ENCODE measurements at regions not wholly inside any gene's neighbourhood (a gene's known extent, or its start where the extent isn't known, plus 50 kb on each side); places are given as distances from the start of the nearest gene placed in this dataset.

GRCh38 chr4:183797011-183797444 lies 108.1 kb upstream of the STOX2 start:
- Mint-ChIP-seq H3K27me3 (ENCODE audit: low read depth, poor library complexity) (peaks cover 63% of the 10 kb centered on the region), H3K9me3 (peaks cover 44% of the 10 kb centered on the region), H3K4me3 (peak overlapping the region; percentile 79), H3K36me3 (ENCODE audit: low read depth) (peaks cover 4% of the 10 kb centered on the region), H3K4me1 (peaks cover 14% of the 10 kb centered on the region), H3K27ac (no peak overlapping the region)
- no peak for TF ChIP-seq CTCF (IDR thresholded peaks at IDR 0.05)
- no peak for DNase-seq

- H3K27ac Mint-ChIP-seq = no peak overlapping the region
Measured at GRCh38 chr4:183797445-183798300, 107.4 kb upstream of the STOX2 start.

GRCh38 chr4:183798301-183799253 lies 106.5 kb upstream of the STOX2 start:
- peaks cover 14% of the 10 kb centered on the region for H3K4me1 Mint-ChIP-seq
- H3K4me3 Mint-ChIP-seq = peak overlapping the region; percentile 83
- H3K27me3 Mint-ChIP-seq (ENCODE audit: low read depth, poor library complexity) = peaks cover 71% of the 10 kb centered on the region
- H3K36me3 Mint-ChIP-seq (ENCODE audit: low read depth) = no peaks in the 10 kb centered on the region
- no peak for TF ChIP-seq CTCF (IDR thresholded peaks at IDR 0.05)
- peaks cover 35% of the 10 kb centered on the region for H3K9me3 Mint-ChIP-seq
- no peak overlapping the region for H3K27ac Mint-ChIP-seq
- DNase-seq = peak; percentile 58

More at GRCh38 chr4:183797445-183798300, 107.4 kb upstream of the STOX2 start:
- peak overlapping the region; percentile 72 for H3K4me3 Mint-ChIP-seq
- H3K36me3 Mint-ChIP-seq (ENCODE audit: low read depth) = no peaks in the 10 kb centered on the region
- peaks cover 14% of the 10 kb centered on the region for H3K4me1 Mint-ChIP-seq
- no peak for TF ChIP-seq CTCF (IDR thresholded peaks at IDR 0.05)
- peak; percentile 70 for DNase-seq
- peaks cover 41% of the 10 kb centered on the region for H3K9me3 Mint-ChIP-seq
- peaks cover 66% of the 10 kb centered on the region for H3K27me3 Mint-ChIP-seq (ENCODE audit: low read depth, poor library complexity)

- Mint-ChIP-seq H3K27ac (no peak overlapping the region), H3K27me3 (ENCODE audit: low read depth, poor library complexity) (peaks cover 62% of the 10 kb centered on the region), H3K36me3 (ENCODE audit: low read depth) (no peaks in the 10 kb centered on the region), H3K4me3 (no peak overlapping the region), H3K9me3 (peaks cover 7% of the 10 kb centered on the region), H3K4me1 (peaks cover 24% of the 10 kb centered on the region)
- DNase-seq = no peak
- no peak for TF ChIP-seq CTCF (IDR thresholded peaks at IDR 0.05)
Measured at GRCh38 chr4:183801457-183802165, 103.5 kb upstream of the STOX2 start.

- Mint-ChIP-seq H3K4me3 (no peak overlapping the region), H3K27ac (no peak overlapping the region), H3K36me3 (ENCODE audit: low read depth) (no peaks in the 10 kb centered on the region), H3K4me1 (peaks cover 28% of the 10 kb centered on the region), H3K9me3 (peaks cover 17% of the 10 kb centered on the region), H3K27me3 (ENCODE audit: low read depth, poor library complexity) (peaks cover 23% of the 10 kb centered on the region)
- TF ChIP-seq CTCF (IDR thresholded peaks at IDR 0.05) = no peak
- no peak for DNase-seq
Measured at GRCh38 chr4:183806341-183806740, 98.8 kb upstream of the STOX2 start.

All from nephron progenitor cell (in vitro differentiated cells).